ENCODE measurements at regions not wholly inside any gene's neighbourhood (a gene's known extent, or its start where the extent isn't known, plus 50 kb on each side); places are given as distances from the start of the nearest gene placed in this dataset.

DNA sequence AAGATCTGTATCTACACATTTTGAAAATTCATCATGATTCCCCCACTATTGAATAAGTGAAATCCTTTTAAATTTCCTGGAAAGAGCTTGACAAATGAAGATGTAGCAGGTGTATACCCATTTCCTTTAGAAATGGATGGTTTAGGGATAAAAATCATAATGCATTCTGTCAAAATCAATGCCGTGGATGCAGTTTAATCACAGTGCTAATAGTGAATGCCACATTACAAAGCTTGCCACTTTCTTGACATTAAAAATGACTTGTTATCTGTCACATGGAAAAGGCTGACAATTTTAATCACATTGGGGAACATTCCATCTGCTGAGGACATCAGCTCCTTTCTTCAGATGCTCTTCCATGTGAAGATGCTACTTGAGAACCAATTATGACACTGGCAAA, 229.6 kb downstream of the GPAM start:
- TF ChIP-seq POLR2AphosphoS5 (IDR thresholded peaks at IDR 0.05; ENCODE audit: low read depth, low read length), result no peak
- no peak for TF ChIP-seq POLR2A (IDR thresholded peaks at IDR 0.05; ENCODE audit: low read depth, low read length)
- no peak for TF ChIP-seq TAF1 (IDR thresholded peaks at IDR 0.05; ENCODE audit: low read depth, low read length)
- no peak for TF ChIP-seq SPI1 (IDR thresholded peaks at IDR 0.05; ENCODE audit: low read depth, low read length)
- no peak for TF ChIP-seq PAX5 (IDR thresholded peaks at IDR 0.05; ENCODE audit: insufficient read depth, low read length, severe bottlenecking)
- TF ChIP-seq POU2F2 (IDR thresholded peaks at IDR 0.05; ENCODE audit: low read depth, low read length), result no peak

All from GM12891 (cell line).